ENCODE measurements at regions not wholly inside any gene's neighbourhood (a gene's known extent, or its start where the extent isn't known, plus 50 kb on each side); places are given as distances from the start of the nearest gene placed in this dataset.
A peak's percentile ranks its signal among the peaks of the same experiment; 100 is the strongest.

DNA sequence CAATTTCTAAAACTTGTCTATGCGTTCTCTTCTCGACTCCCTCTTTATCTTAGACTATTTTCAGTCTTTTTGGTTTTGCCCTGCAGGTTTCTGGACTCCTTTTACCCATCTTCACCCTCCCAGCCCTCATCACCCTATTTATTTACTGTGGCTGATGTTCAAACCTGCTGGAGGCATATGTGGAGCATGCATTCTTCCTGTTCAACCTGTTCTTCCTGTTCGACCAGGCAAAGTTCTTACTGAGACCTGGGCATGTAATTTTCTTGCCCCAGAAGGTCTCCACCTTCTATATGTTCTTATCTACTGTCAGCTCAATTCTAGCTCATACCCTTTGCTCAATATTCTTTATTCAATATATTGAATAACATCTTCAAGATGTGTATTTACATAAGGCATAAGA lies 69.4 kb upstream of the AGA start:
- no peak overlapping the region for H3K4me3 ChIP-seq (ENCODE audit: low read depth, poor library complexity, severe bottlenecking)
- no peak for TF ChIP-seq POLR2A (IDR thresholded peaks at IDR 0.05)
- TF ChIP-seq, protein P1, sequence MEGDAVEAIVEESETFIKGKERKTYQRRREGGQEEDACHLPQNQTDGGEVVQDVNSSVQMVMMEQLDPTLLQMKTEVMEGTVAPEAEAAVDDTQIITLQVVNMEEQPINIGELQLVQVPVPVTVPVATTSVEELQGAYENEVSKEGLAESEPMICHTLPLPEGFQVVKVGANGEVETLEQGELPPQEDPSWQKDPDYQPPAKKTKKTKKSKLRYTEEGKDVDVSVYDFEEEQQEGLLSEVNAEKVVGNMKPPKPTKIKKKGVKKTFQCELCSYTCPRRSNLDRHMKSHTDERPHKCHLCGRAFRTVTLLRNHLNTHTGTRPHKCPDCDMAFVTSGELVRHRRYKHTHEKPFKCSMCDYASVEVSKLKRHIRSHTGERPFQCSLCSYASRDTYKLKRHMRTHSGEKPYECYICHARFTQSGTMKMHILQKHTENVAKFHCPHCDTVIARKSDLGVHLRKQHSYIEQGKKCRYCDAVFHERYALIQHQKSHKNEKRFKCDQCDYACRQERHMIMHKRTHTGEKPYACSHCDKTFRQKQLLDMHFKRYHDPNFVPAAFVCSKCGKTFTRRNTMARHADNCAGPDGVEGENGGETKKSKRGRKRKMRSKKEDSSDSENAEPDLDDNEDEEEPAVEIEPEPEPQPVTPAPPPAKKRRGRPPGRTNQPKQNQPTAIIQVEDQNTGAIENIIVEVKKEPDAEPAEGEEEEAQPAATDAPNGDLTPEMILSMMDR (IDR thresholded peaks at IDR 0.05): no peak
- DNase-seq (ENCODE audit: low spot score in 2 of 2): peak in 1 of 2 donors; percentile 67
- WGBS, 2 donors: 44 to 56% methylated on average over 3 of the region's 3 CpGs
- intact Hi-C loops (cut with DNase I; ENCODE audit: low total_unique reads): no loop called here

- TF ChIP-seq, protein P1 (IDR thresholded peaks at IDR 0.05): no peak
- TF ChIP-seq POLR2A (IDR thresholded peaks at IDR 0.05): no peak
- no peak for DNase-seq (ENCODE audit: low spot score in 2 of 2)
- no peak overlapping the region for H3K4me3 ChIP-seq (ENCODE audit: low read depth, poor library complexity, severe bottlenecking)
- intact Hi-C loops (cut with DNase I; ENCODE audit: low total_unique reads): no loop called here
Observed at GRCh38 chr4:177512646-177513045, 70.4 kb upstream of the AGA start.

- intact Hi-C loops (cut with DNase I; ENCODE audit: low total_unique reads): no loop called here
- no peak for TF ChIP-seq POLR2A (IDR thresholded peaks at IDR 0.05)
- TF ChIP-seq, protein P1 (IDR thresholded peaks at IDR 0.05): no peak
- 69 to 84% methylated on average over 2 of the region's 2 CpGs for WGBS, 2 donors
- H3K4me3 ChIP-seq (ENCODE audit: low read depth, poor library complexity, severe bottlenecking): no peak overlapping the region
- no peak for DNase-seq (ENCODE audit: low spot score in 2 of 2)
Observed at GRCh38 chr4:177517862-177518261, 75.6 kb upstream of the AGA start.

DNA sequence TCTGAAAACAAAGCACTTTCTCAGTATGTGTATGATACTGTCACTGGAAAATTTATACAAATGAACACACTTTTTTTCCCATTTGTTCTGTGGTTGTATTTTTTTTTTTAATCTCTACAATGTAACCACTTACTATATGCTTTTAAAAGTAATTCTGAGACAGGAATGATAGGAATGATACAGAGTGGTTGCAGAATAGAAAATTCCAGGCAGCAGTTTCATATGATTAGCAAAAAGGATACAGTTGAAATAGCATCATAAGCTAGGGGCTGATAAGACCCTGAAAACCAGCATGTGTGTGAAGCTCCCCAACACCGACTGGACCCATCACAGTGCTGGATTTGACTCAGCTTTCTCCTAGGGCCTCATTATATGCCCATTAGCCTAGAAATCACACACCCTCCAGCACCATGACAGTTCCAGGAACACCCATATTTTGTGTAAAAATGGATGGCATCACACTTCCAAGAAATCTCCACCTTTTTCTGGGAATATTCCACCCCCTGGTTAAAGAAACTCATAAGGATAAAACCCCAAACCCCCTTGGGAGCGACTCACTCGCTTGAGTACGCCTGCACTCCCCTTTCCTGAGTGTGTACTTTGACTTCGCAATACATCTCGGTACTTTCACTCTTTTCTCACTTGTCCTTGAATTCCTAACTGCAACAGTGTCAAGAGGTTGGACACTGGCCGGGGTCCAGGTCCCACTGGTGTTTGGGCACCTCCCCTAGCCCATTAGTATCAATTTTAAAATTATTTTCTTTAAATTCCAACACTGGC lies 77.4 kb upstream of the AGA start:
- TF ChIP-seq POLR2A (IDR thresholded peaks at IDR 0.05): no peak
- TF ChIP-seq, protein P1 (IDR thresholded peaks at IDR 0.05): no peak
- no peak for DNase-seq (ENCODE audit: low spot score in 2 of 2)
- WGBS, 2 donors: 93 to 96% methylated on average over 7 of the region's 7 CpGs
- intact Hi-C loops (cut with DNase I; ENCODE audit: low total_unique reads): no loop called here
- no peak overlapping the region for H3K4me3 ChIP-seq (ENCODE audit: low read depth, poor library complexity, severe bottlenecking)

- DNase-seq (ENCODE audit: low spot score in 2 of 2): no peak
- no peak for TF ChIP-seq POLR2A (IDR thresholded peaks at IDR 0.05)
- TF ChIP-seq, protein P1 (IDR thresholded peaks at IDR 0.05): no peak
- 70 to 76% methylated on average over 5 of the region's 5 CpGs for WGBS, 2 donors
- intact Hi-C loops (cut with DNase I; ENCODE audit: low total_unique reads): no loop called here
- H3K4me3 ChIP-seq (ENCODE audit: low read depth, poor library complexity, severe bottlenecking): no peak overlapping the region
Observed at GRCh38 chr4:177528620-177529019, 86.4 kb upstream of the AGA start.

DNA sequence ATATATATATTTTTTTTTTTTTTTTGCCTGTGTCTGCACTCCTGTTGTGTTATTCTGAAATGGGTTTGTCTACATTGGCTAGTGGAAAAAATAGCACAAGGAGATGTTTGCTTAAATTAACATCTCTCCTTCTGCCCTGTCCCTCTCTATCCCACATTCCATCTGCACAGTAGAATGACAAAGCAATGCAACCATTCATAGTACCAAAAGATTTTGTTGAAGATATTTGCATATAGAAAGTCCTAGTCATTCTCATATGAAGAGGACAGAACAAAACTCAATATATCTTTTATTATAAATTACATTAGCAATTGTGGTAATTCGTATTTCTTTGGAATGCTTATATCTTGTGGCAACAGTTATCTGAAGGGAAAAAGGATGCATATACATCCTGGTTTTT lies 88.3 kb upstream of the AGA start:
- intact Hi-C loops (cut with DNase I; ENCODE audit: low total_unique reads): no loop called here
- 88 to 91% methylated on average over 1 of the region's 1 CpG for WGBS, 2 donors
- TF ChIP-seq, protein P1 (IDR thresholded peaks at IDR 0.05): no peak
- no peak for TF ChIP-seq POLR2A (IDR thresholded peaks at IDR 0.05)
- no peak overlapping the region for H3K4me3 ChIP-seq (ENCODE audit: low read depth, poor library complexity, severe bottlenecking)
- no peak for DNase-seq (ENCODE audit: low spot score in 2 of 2)
